Astrocyte (in vitro differentiated cells and primary cell): ENCODE measurements at regions not wholly inside any gene's neighbourhood (a gene's known extent, or its start where the extent isn't known, plus 50 kb on each side); places are given as distances from the start of the nearest gene placed in this dataset.

Experiments
- EZH2 ChIP-seq: IDR thresholded peaks from 2 replicates; pipeline ENCODE4 v1.6.1; 2012; ENCODE audit warnings: mild to moderate bottlenecking, low read length, inconsistent platforms; ENCODE audit not compliant: insufficient read depth
- TF ChIP-seq, protein P1 (sequence below): IDR thresholded peaks from 2 replicates; pipeline ENCODE4 v1.5.1; 2011; ENCODE audit warnings: low read depth, mild to moderate bottlenecking, inconsistent platforms, low read length, moderate library complexity; ENCODE audit not compliant: insufficient read depth

DNA sequence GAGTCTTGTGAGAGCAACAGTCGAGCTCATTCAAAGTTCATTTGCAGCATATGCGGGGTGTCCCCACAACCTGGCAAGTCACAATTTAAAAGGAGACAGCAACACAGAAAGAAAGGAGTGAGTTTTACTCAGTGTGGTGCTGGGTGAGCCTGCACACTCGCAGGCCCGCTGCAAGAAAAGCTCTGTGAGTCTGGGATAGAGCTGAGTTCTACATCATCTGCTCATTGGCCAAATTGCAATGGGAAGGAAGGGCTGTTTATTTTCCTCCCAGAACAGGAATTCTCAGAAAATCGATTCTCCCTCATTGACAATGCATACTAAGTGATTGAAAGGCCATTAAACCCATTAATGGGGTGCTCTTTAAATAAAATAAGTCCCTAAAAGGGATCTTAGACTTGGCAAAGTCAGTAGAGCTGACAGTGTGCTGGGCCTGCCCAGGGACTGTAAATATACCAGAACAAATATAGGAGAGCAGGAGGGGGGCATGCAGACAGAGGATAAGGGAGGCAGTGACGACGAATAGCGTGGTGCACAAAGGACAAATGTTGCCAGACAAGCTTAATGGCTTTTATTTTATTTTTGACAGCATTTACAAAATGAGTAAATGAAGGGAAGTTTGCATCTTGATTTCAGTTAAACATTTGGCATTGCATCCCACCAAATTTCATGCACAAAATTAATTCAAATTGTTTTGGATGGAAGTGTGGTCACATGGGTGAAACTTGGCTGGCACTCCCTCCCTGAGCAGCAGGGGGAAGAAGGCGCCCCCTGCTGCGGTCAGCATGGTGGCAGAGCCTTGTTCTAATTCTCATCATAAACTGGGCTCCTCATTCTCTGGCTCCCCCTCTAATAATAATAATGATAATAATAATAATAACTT is 215.7 kb downstream of the SNX10 start:
- no peak for TF ChIP-seq EZH2
- TF ChIP-seq, protein P1, sequence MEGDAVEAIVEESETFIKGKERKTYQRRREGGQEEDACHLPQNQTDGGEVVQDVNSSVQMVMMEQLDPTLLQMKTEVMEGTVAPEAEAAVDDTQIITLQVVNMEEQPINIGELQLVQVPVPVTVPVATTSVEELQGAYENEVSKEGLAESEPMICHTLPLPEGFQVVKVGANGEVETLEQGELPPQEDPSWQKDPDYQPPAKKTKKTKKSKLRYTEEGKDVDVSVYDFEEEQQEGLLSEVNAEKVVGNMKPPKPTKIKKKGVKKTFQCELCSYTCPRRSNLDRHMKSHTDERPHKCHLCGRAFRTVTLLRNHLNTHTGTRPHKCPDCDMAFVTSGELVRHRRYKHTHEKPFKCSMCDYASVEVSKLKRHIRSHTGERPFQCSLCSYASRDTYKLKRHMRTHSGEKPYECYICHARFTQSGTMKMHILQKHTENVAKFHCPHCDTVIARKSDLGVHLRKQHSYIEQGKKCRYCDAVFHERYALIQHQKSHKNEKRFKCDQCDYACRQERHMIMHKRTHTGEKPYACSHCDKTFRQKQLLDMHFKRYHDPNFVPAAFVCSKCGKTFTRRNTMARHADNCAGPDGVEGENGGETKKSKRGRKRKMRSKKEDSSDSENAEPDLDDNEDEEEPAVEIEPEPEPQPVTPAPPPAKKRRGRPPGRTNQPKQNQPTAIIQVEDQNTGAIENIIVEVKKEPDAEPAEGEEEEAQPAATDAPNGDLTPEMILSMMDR, result no peak
